ENCODE measurements at regions not wholly inside any gene's neighbourhood (a gene's known extent, or its start where the extent isn't known, plus 50 kb on each side); places are given as distances from the start of the nearest gene placed in this dataset.

GRCh38 chr13:58843071-58843470, 1211.5 kb downstream of the PCDH17 start:
- Histone ChIP-seq H3K9ac (ENCODE audit: extremely low read depth, insufficient read length, low read length) (no peak overlapping the region), H2AFZ (ENCODE audit: low read length) (no peak overlapping the region), H3K4me2 (ENCODE audit: insufficient read depth, insufficient read length, low read length) (no peak overlapping the region), H2BK15ac (ENCODE audit: low read depth, low read length) (no peak overlapping the region), H3K9me3 (ENCODE audit: control insufficient read depth, low read depth, low read length) (no peaks in the 10 kb centered on the region), H2BK12ac (ENCODE audit: insufficient read length, low read depth, low read length) (no peak overlapping the region), H4K91ac (ENCODE audit: insufficient read length, low read depth, low read length) (no peak overlapping the region), H3K4ac (ENCODE audit: low read depth, low read length) (no peak overlapping the region), H2BK5ac (ENCODE audit: insufficient read length, low read length) (no peak overlapping the region), H3K27me3 (ENCODE audit: insufficient read depth, low read length) (no peaks in the 10 kb centered on the region), H2BK120ac (ENCODE audit: low read depth, low read length, poor library complexity, severe bottlenecking) (no peak overlapping the region), H3K79me1 (ENCODE audit: insufficient read depth, low read depth, low read length, poor library complexity, severe bottlenecking) (no peaks in the 10 kb centered on the region), H4K20me1 (ENCODE audit: control insufficient read depth, insufficient read depth, insufficient read length) (no peaks in the 10 kb centered on the region), H3K4me1 (ENCODE audit: insufficient read depth, low read length) (no peaks in the 10 kb centered on the region), H3K56ac (ENCODE audit: insufficient read length, low read depth, low read length) (no peak overlapping the region), H3K23ac (ENCODE audit: insufficient read length, low read depth, low read length) (no peak overlapping the region), H3K23me2 (ENCODE audit: insufficient read length, low read depth, low read length, poor library complexity, severe bottlenecking) (no peaks in the 10 kb centered on the region), H3T11ph (ENCODE audit: low read length) (no peak overlapping the region), H3K18ac (ENCODE audit: insufficient read length, low read depth, low read length) (no peak overlapping the region), H2BK20ac (ENCODE audit: low read depth, low read length, poor library complexity, severe bottlenecking) (no peak overlapping the region), H4K5ac (ENCODE audit: insufficient read length, low read depth, low read length) (no peak overlapping the region), H3K14ac (ENCODE audit: insufficient read depth, low read length) (no peak overlapping the region), H3K27ac (ENCODE audit: insufficient read length, low read depth, low read length) (no peak overlapping the region), H3K79me2 (ENCODE audit: insufficient read depth, low read length) (no peaks in the 10 kb centered on the region), H2AK5ac (ENCODE audit: insufficient read length, low read length) (no peak overlapping the region), H4K8ac (replicated peaks; ENCODE audit: insufficient read length, low read depth, low read length) (no peak overlapping the region)
- Mint-ChIP-seq H3K27ac (no peak overlapping the region), H3K9me3 (peaks cover 9 to 15% of the 10 kb centered on the region in 2 experiments; a peak in 4 of 5 replicates), H3K4me1 (peaks cover 1 to 6% of the 10 kb centered on the region in 2 experiments; a peak in 3 of 4 replicates), H3K4me3 (no peak overlapping the region), H3K36me3 (ENCODE audit: insufficient read depth in 1 of 3, low read depth in 3 of 3) (peaks cover 0 to 31% (median 1%) of the 10 kb centered on the region in 3 experiments; a peak in 2 of 7 replicates), H3K27me3 (ENCODE audit: low read depth) (no peaks in the 10 kb centered on the region)
- no CpG with 5 or more reads among the region's 6 CpGs for WGBS (ENCODE audit: extremely low coverage, insufficient read length, low lambda C conversion rate)
- no peak for TF ChIP-seq CTCF (conservative IDR thresholded peaks at IDR 0.05)
- DNase-seq = no peak
